Endodermal cell (in vitro differentiated cells): ENCODE measurements at regions not wholly inside any gene's neighbourhood (a gene's known extent, or its start where the extent isn't known, plus 50 kb on each side); places are given as distances from the start of the nearest gene placed in this dataset.

ENCODE experiments used
- DNase-seq: peaks from one replicate; pipeline ENCODE4 v3.0.0-alpha.2; 2017
- H3K27ac ChIP-seq: 2 replicates; pipeline ENCODE4 v1.5.1; 2013; ENCODE audit warnings: mild to moderate bottlenecking, low read depth, low read length, moderate library complexity
- H3K27me3 ChIP-seq: 2 replicates; pipeline ENCODE4 v1.6.1; 2013; ENCODE audit warnings: mild to moderate bottlenecking, low read length, moderate library complexity; ENCODE audit not compliant: insufficient read depth, control insufficient read depth, poor library complexity, severe bottlenecking
- H3K36me3 ChIP-seq: 2 replicates; pipeline ENCODE4 v1.7.0; 2013; ENCODE audit warnings: mild to moderate bottlenecking, low read length, moderate library complexity; ENCODE audit not compliant: control insufficient read depth, insufficient read depth
- H3K4me1 ChIP-seq: one replicate; pipeline ENCODE4 v1.7.0; 2013; ENCODE audit warnings: low read length; ENCODE audit not compliant: control insufficient read depth, insufficient read depth
- H3K4me3 ChIP-seq: 2 replicates; pipeline ENCODE4 v1.5.1; 2013; ENCODE audit warnings: mild to moderate bottlenecking, low read length, moderate library complexity
- H3K9ac ChIP-seq: 2 replicates; pipeline ENCODE4 v1.6.1; 2013; ENCODE audit warnings: mild to moderate bottlenecking, low read length, moderate library complexity; ENCODE audit not compliant: poor library complexity, severe bottlenecking; ENCODE audit errors: extremely low read depth
- H3K9me3 ChIP-seq: 2 replicates; pipeline ENCODE4 v1.6.1; 2013; ENCODE audit warnings: mild to moderate bottlenecking, low read length, moderate library complexity; ENCODE audit not compliant: control insufficient read depth
- H3K27ac Mint-ChIP-seq: 2 replicates; pipeline ENCODE4 v1.8.0; 2020; ENCODE audit warnings: mixed read lengths
- H3K27me3 Mint-ChIP-seq: 2 replicates; pipeline ENCODE4 v1.8.0; 2021; ENCODE audit warnings: mild to moderate bottlenecking, mixed read lengths; ENCODE audit not compliant: insufficient read depth
- H3K36me3 Mint-ChIP-seq: 2 replicates; pipeline ENCODE4 v1.8.0; 2020; ENCODE audit warnings: low read depth, mixed read lengths
- H3K4me1 Mint-ChIP-seq: 2 replicates; pipeline ENCODE4 v1.8.0; 2020; ENCODE audit warnings: mixed read lengths
- H3K4me3 Mint-ChIP-seq: 2 replicates; pipeline ENCODE4 v1.8.0; 2020; ENCODE audit warnings: mild to moderate bottlenecking, moderate library complexity, mixed read lengths
- H3K9me3 Mint-ChIP-seq: 2 replicates; pipeline ENCODE4 v1.8.0; 2020; ENCODE audit warnings: mild to moderate bottlenecking, mixed read lengths
- CTCF ChIP-seq: fragments of 200-600 bp; sonication (generic); conservative IDR thresholded peaks from 2 replicates; pipeline ENCODE4 v1.5.0; 2021; ENCODE audit warnings: antibody characterized with exemption, mild to moderate bottlenecking
- WGBS, 2 experiments: methylation state at CpG; one replicate each; pipeline versions ENCODE4 v1.1.5 to v1.1.7; 2013; ENCODE audit warnings: missing lambda C conversion rate in 2 of 2, mixed read lengths in 1 of 2; ENCODE audit not compliant: insufficient coverage in 1 of 2, insufficient read length in 1 of 2; 5-methylcytosine and 5-hydroxymethylcytosine counted together

GRCh38 chr2:41068740-41069139 lies 616.9 kb upstream of the SLC8A1 start:
- Mint-ChIP-seq H3K9me3 (no peaks in the 10 kb centered on the region), H3K4me1 (no peaks in the 10 kb centered on the region), H3K27me3 (no peaks in the 10 kb centered on the region), H3K27ac (no peak overlapping the region), H3K4me3 (no peak overlapping the region), H3K36me3 (no peaks in the 10 kb centered on the region)
- Histone ChIP-seq H3K4me1 (no peaks in the 10 kb centered on the region), H3K9me3 (no peaks in the 10 kb centered on the region), H3K9ac (no peak overlapping the region), H3K27me3 (no peaks in the 10 kb centered on the region), H3K27ac (no peak overlapping the region), H3K36me3 (no peaks in the 10 kb centered on the region), H3K4me3 (no peak overlapping the region)
- DNase-seq = no peak
- no peak for TF ChIP-seq CTCF
- 95% methylated on average over 1 of the region's 3 CpGs; no CpG with 5 or more reads in 1 of the 2 experiments for WGBS, 2 experiments

DNA sequence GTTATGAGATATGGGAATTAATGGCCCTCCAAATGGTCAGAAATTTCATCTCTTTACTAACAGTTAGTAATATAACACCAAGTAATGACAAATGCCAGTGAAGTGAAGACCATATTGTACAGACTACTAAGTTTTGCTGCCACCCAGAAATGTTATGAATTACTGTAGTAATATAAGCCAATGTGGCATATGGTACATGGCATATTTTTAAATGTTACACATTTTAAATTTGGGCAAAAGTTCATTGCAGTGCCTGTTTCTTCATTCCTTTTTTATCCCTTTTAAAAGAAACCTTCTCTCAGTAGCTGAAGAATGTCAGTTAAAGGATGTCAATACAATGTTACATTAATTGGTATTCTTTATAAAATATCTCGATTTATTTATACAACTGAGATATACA lies 626.5 kb upstream of the SLC8A1 start:
- Histone ChIP-seq H3K9me3 (no peaks in the 10 kb centered on the region), H3K9ac (no peak overlapping the region), H3K27me3 (no peaks in the 10 kb centered on the region), H3K27ac (no peak overlapping the region), H3K4me3 (no peak overlapping the region), H3K4me1 (no peaks in the 10 kb centered on the region), H3K36me3 (no peaks in the 10 kb centered on the region)
- no peaks in the 10 kb centered on the region for H3K36me3 Mint-ChIP-seq
- H3K27me3 Mint-ChIP-seq = no peaks in the 10 kb centered on the region
- no peaks in the 10 kb centered on the region for H3K4me1 Mint-ChIP-seq
- peaks cover 9% of the 10 kb centered on the region for H3K9me3 Mint-ChIP-seq
- no peak overlapping the region for H3K27ac Mint-ChIP-seq
- no peak overlapping the region for H3K4me3 Mint-ChIP-seq
- DNase-seq = no peak
- no peak for TF ChIP-seq CTCF
- no CpG with 5 or more reads among the region's 1 CpG for WGBS, 2 experiments

DNA sequence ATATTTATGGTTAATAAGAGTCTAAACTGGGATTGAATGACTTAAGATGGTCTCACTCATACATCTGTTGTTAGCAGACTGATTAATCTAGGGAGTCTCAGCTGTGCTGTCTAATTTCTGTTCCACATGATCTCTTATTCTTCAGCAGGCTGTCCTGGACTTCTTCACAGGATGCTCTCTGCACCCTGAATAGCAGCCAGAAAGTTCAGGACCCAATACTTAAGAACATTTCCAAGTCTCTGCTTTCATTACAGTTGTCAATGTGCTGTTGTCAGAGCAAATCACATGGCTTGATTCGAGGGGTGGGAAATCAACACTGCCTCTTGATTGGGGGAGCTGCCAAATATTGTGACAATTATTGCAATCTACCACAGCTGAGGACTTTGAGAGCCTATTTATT lies 627.1 kb upstream of the SLC8A1 start:
- DNase-seq = no peak
- Histone ChIP-seq H3K9me3 (no peaks in the 10 kb centered on the region), H3K36me3 (no peaks in the 10 kb centered on the region), H3K27ac (no peak overlapping the region), H3K4me3 (no peak overlapping the region), H3K4me1 (no peaks in the 10 kb centered on the region), H3K9ac (no peak overlapping the region), H3K27me3 (no peaks in the 10 kb centered on the region)
- H3K9me3 Mint-ChIP-seq = peaks cover 9% of the 10 kb centered on the region
- TF ChIP-seq CTCF = no peak
- H3K36me3 Mint-ChIP-seq = no peaks in the 10 kb centered on the region
- H3K27ac Mint-ChIP-seq = no peak overlapping the region
- no peaks in the 10 kb centered on the region for H3K27me3 Mint-ChIP-seq
- H3K4me3 Mint-ChIP-seq = no peak overlapping the region
- WGBS, 2 experiments = 86 to 100% methylated on average over 1 of the region's 1 CpG
- no peaks in the 10 kb centered on the region for H3K4me1 Mint-ChIP-seq
